ENCODE measurements at regions not wholly inside any gene's neighbourhood (a gene's known extent, or its start where the extent isn't known, plus 50 kb on each side); places are given as distances from the start of the nearest gene placed in this dataset.

DNA sequence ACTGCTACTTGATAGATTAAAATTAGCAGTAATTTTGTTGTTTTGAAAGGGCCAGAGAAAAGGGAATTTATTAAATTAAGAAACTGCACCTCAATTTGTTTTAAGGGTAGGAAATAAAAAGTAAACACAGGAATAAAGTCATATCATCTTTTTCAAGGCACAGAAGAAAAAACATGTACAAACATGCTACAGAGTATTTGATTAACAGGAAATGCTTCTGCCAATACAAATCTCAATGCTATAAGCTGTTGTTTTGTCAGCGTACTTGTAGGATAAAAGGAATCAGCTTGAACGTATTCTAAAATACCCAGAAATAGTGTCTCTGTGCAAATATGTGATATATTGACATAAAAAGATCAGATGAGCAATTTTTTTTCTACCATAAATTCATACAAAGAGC is 474.0 kb upstream of the MGAT4C start:
- Histone ChIP-seq H3K27me3 (ENCODE audit: control insufficient read depth, insufficient read depth, low read length) (no peaks in the 10 kb centered on the region), H3K79me2 (no peaks in the 10 kb centered on the region), H3K9ac (no peak overlapping the region), H3K9me3 (ENCODE audit: control insufficient read depth, low read length) (no peaks in the 10 kb centered on the region), H3K36me3 (ENCODE audit: control insufficient read depth, insufficient read depth, low read length) (no peaks in the 10 kb centered on the region), H3K4me2 (ENCODE audit: low read length) (no peak overlapping the region), H3K4me1 (no peaks in the 10 kb centered on the region), H3K27ac (no peak overlapping the region), H2AFZ (no peak overlapping the region), H3K4me3 (ENCODE audit: low read depth, low read length) (no peak overlapping the region)
- TF ChIP-seq CTCF (IDR thresholded peaks at IDR 0.05) = no peak

DNA sequence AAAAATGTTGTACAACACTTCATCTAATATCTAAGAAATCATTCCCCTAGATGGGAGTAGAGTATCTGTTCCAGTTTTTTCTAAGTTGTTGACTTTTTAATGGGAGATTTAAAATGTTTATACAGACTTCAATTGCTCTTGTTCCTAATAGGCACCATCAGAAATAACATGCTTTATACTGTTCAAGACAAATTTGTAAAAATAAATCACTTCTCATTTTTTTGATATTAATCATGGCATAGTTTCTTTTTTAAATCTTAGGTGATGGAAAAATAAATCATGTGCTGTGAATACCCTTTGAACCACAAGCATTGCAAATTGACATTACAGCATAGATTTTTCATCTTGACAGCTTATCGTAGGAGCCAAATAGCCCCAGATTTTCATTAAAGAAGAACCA is 473.5 kb upstream of the MGAT4C start:
- Histone ChIP-seq H3K27me3 (ENCODE audit: control insufficient read depth, insufficient read depth, low read length) (no peaks in the 10 kb centered on the region), H2AFZ (no peak overlapping the region), H3K4me3 (ENCODE audit: low read depth, low read length) (no peak overlapping the region), H3K27ac (no peak overlapping the region), H3K4me2 (ENCODE audit: low read length) (no peak overlapping the region), H3K36me3 (ENCODE audit: control insufficient read depth, insufficient read depth, low read length) (no peaks in the 10 kb centered on the region), H3K9me3 (ENCODE audit: control insufficient read depth, low read length) (no peaks in the 10 kb centered on the region), H3K79me2 (no peaks in the 10 kb centered on the region), H3K4me1 (no peaks in the 10 kb centered on the region), H3K9ac (no peak overlapping the region)
- TF ChIP-seq CTCF (IDR thresholded peaks at IDR 0.05) = no peak

DNA sequence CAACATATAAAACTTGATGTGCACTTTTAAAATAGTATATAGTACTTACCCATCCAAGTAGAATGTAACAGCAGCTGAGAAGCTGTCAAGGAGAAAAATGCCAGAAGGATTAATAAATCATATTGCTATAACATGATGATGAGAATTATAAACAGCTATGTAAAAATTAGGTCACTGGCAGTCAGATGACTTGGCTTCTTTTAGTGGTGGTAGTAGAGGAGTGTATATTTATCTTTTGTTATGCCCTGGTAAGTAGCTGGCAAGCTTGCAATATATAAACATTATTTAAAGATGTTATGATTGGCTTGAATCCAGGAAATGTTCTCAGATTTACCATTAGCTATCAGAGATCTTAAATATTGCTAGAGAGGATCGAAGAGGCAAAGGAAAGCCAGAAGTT is 471.0 kb upstream of the MGAT4C start:
- no peak for TF ChIP-seq CTCF (IDR thresholded peaks at IDR 0.05)
- Histone ChIP-seq H3K27me3 (ENCODE audit: control insufficient read depth, insufficient read depth, low read length) (no peaks in the 10 kb centered on the region), H3K4me2 (ENCODE audit: low read length) (no peak overlapping the region), H3K27ac (no peak overlapping the region), H2AFZ (no peak overlapping the region), H3K9ac (no peak overlapping the region), H3K4me1 (no peaks in the 10 kb centered on the region), H3K4me3 (ENCODE audit: low read depth, low read length) (no peak overlapping the region), H3K79me2 (no peaks in the 10 kb centered on the region), H3K9me3 (ENCODE audit: control insufficient read depth, low read length) (no peaks in the 10 kb centered on the region), H3K36me3 (ENCODE audit: control insufficient read depth, insufficient read depth, low read length) (no peaks in the 10 kb centered on the region)

DNA sequence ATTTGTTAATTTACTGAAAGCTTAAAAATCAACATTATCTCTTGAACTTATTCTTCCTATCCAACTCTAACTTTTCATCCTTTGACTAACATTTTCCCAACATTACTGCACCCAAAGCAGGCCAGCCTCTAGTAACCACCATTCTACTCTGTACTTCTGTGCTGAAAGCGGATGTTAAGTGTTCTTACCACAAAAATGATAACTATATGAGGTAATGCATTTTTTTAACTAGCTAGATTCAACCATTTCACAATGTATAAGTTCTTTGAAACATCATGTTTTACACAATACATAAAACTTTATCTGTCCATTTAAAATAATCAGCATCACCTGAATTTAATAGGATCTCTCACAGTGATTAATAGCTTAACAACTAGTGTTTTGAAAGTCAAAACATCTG is 468.5 kb upstream of the MGAT4C start:
- Histone ChIP-seq H3K27ac (no peak overlapping the region), H3K4me1 (no peaks in the 10 kb centered on the region), H3K9ac (no peak overlapping the region), H3K36me3 (ENCODE audit: control insufficient read depth, insufficient read depth, low read length) (no peaks in the 10 kb centered on the region), H3K4me2 (ENCODE audit: low read length) (no peak overlapping the region), H2AFZ (no peak overlapping the region), H3K27me3 (ENCODE audit: control insufficient read depth, insufficient read depth, low read length) (no peaks in the 10 kb centered on the region), H3K4me3 (ENCODE audit: low read depth, low read length) (no peak overlapping the region), H3K9me3 (ENCODE audit: control insufficient read depth, low read length) (no peaks in the 10 kb centered on the region), H3K79me2 (no peaks in the 10 kb centered on the region)
- TF ChIP-seq CTCF (IDR thresholded peaks at IDR 0.05) = no peak

- Histone ChIP-seq H3K9ac (no peak overlapping the region), H3K4me3 (ENCODE audit: low read depth, low read length) (no peak overlapping the region), H3K27ac (no peak overlapping the region), H3K36me3 (ENCODE audit: control insufficient read depth, insufficient read depth, low read length) (no peaks in the 10 kb centered on the region), H2AFZ (no peak overlapping the region), H3K9me3 (ENCODE audit: control insufficient read depth, low read length) (no peaks in the 10 kb centered on the region), H3K79me2 (no peaks in the 10 kb centered on the region), H3K4me2 (ENCODE audit: low read length) (no peak overlapping the region), H3K4me1 (no peaks in the 10 kb centered on the region), H3K27me3 (ENCODE audit: control insufficient read depth, insufficient read depth, low read length) (no peaks in the 10 kb centered on the region)
- no peak for TF ChIP-seq CTCF (IDR thresholded peaks at IDR 0.05)
Observed at GRCh38 chr12:86723326-86723725, 467.1 kb upstream of the MGAT4C start.

Measured in parathyroid adenoma (tissue), 2 donors.